Naive thymus-derived CD8-positive, alpha-beta T cell (primary cell): ENCODE measurements at regions not wholly inside any gene's neighbourhood (a gene's known extent, or its start where the extent isn't known, plus 50 kb on each side); places are given as distances from the start of the nearest gene placed in this dataset.

ENCODE experiments used
- ATAC-seq, 2 donors: fragments of 150-1000 bp; cut with Tn5 transposase in 1 of 2; sonication (Bioruptor Pico), chemical (Tn5 transposase) in 1 of 2; 1 replicate in 1 of 2; 2 replicates in 1 of 2; pipeline ENCODE4 v1.10.0; 2021; ENCODE audit warnings: mild to moderate bottlenecking in 2 of 2, moderate library complexity in 2 of 2
- POLR2A ChIA-PET: fragments of 350-600 bp; sonication (Branson Sonifier 250); formaldehyde crosslinking; loops from one replicate; lab custom pipeline; 2021; ENCODE audit warnings: antibody characterized with exemption; lab: Charles Lee
- DNase-seq, 10 donors: peaks; one replicate each; pipeline versions ENCODE4 v3.0.0 to v3.0.0-alpha.2; 2020 to 2022
- H3K27ac Mint-ChIP-seq, 10 donors: one replicate each; pipeline ENCODE4 v1.8.0; 2020 to 2022; ENCODE audit warnings: mild to moderate bottlenecking in 10 of 10, mixed read lengths in 10 of 10, moderate library complexity in 4 of 10, inconsistent platforms in 1 of 10
- H3K27me3 Mint-ChIP-seq, 5 donors: one replicate each; pipeline ENCODE4 v1.8.0; 2021 to 2022; ENCODE audit warnings: mixed read lengths in 5 of 5
- H3K36me3 Mint-ChIP-seq, 3 donors: one replicate each; pipeline ENCODE4 v1.8.0; 2020 to 2022; ENCODE audit warnings: mixed read lengths in 3 of 3, mild to moderate bottlenecking in 2 of 3, inconsistent platforms in 1 of 3
- H3K4me1 Mint-ChIP-seq, 4 donors: one replicate each; pipeline ENCODE4 v1.8.0; 2021 to 2022; ENCODE audit warnings: mixed read lengths in 4 of 4
- H3K4me3 Mint-ChIP-seq, 10 donors: one replicate each; pipeline ENCODE4 v1.8.0; 2020 to 2022; ENCODE audit warnings: mild to moderate bottlenecking in 10 of 10, mixed read lengths in 10 of 10, moderate library complexity in 6 of 10, inconsistent platforms in 1 of 10
- H3K9me3 Mint-ChIP-seq, 9 donors: one replicate each; pipeline ENCODE4 v1.8.0; 2020 to 2022; ENCODE audit warnings: mixed read lengths in 9 of 9, mild to moderate bottlenecking in 3 of 9, inconsistent platforms in 1 of 9, moderate library complexity in 1 of 9

- H3K27ac Mint-ChIP-seq: peak overlapping the region in 1 of 10 donors; percentile 1
- no peaks in the 10 kb centered on the region for H3K27me3 Mint-ChIP-seq
- no peak for ATAC-seq
- peaks cover 0 to 10% (median 3%) of the 10 kb centered on the region in 9 donors for H3K9me3 Mint-ChIP-seq
- POLR2A ChIA-PET: no interaction called here
- DNase-seq: no peak
- no peak overlapping the region for H3K4me3 Mint-ChIP-seq
- H3K4me1 Mint-ChIP-seq: peaks cover 0 to 10% (median 0%) of the 10 kb centered on the region in 4 donors
- H3K36me3 Mint-ChIP-seq: peaks cover 0 to 5% (median 4%) of the 10 kb centered on the region in 3 donors
Measured at GRCh38 chr6:110534731-110535492, 58.5 kb upstream of the SLC22A16 start.

DNA sequence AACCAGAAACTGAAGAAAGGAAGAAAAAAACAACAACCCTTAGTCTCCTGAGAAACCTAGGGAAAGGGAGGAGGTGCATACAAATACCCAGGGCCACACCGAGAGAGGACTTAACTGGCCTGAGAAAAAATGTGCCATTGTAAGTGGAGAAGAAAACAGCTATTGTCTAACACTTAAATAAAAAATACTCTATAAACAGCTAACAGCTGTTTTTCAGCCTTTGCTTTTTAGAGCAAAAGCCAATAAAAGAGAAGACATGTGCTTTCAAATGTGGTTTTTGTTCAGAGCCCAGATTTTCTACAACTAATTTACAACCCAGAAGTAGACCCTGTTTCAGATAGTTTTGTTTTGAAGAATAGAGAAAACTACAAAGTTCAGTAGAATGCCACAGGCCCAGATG, 56.0 kb upstream of the SLC22A16 start:
- peaks cover 0 to 5% (median 4%) of the 10 kb centered on the region in 3 donors for H3K36me3 Mint-ChIP-seq
- POLR2A ChIA-PET: no interaction called here
- ATAC-seq (no peak), DNase-seq (no peak)
- no peak overlapping the region for H3K4me3 Mint-ChIP-seq
- peaks cover 0 to 5% (median 0%) of the 10 kb centered on the region in 9 donors for H3K9me3 Mint-ChIP-seq
- peaks cover 0 to 7% (median 0%) of the 10 kb centered on the region in 5 donors for H3K27me3 Mint-ChIP-seq
- H3K4me1 Mint-ChIP-seq: peaks cover 0 to 9% (median 0%) of the 10 kb centered on the region in 4 donors
- H3K27ac Mint-ChIP-seq: no peak overlapping the region

- Mint-ChIP-seq H3K4me3 (no peak overlapping the region), H3K27ac (no peak overlapping the region), H3K27me3 (peaks cover 0 to 7% (median 0%) of the 10 kb centered on the region in 5 donors), H3K36me3 (peaks cover 0 to 5% (median 4%) of the 10 kb centered on the region in 3 donors), H3K4me1 (peaks cover 0 to 2% (median 0%) of the 10 kb centered on the region in 4 donors), H3K9me3 (peaks cover 0 to 5% (median 0%) of the 10 kb centered on the region in 9 donors)
- POLR2A ChIA-PET: no interaction called here
- DNase-seq (no peak), ATAC-seq (no peak)
Measured at GRCh38 chr6:110530671-110531070, 54.3 kb upstream of the SLC22A16 start.

- POLR2A ChIA-PET: no interaction called here
- ATAC-seq: no peak
- H3K4me3 Mint-ChIP-seq: no peak overlapping the region
Measured at GRCh38 chr6:110529907-110530306, 53.5 kb upstream of the SLC22A16 start.

GRCh38 chr6:110529355-110529754, 52.9 kb upstream of the SLC22A16 start:
- Mint-ChIP-seq H3K27me3 (peaks cover 0 to 7% (median 0%) of the 10 kb centered on the region in 5 donors), H3K4me1 (peaks cover 0 to 2% (median 0%) of the 10 kb centered on the region in 4 donors), H3K36me3 (no peaks in the 10 kb centered on the region), H3K4me3 (no peak overlapping the region), H3K27ac (no peak overlapping the region), H3K9me3 (no peaks in the 10 kb centered on the region)
- POLR2A ChIA-PET: no interaction called here
- DNase-seq (no peak), ATAC-seq (no peak)

More at GRCh38 chr6:110529907-110530306, 53.5 kb upstream of the SLC22A16 start:
- H3K27me3 Mint-ChIP-seq: peaks cover 0 to 7% (median 0%) of the 10 kb centered on the region in 5 donors
- H3K27ac Mint-ChIP-seq: no peak overlapping the region
- H3K4me1 Mint-ChIP-seq: peaks cover 0 to 2% (median 0%) of the 10 kb centered on the region in 4 donors
- H3K9me3 Mint-ChIP-seq: peaks cover 0 to 1% (median 0%) of the 10 kb centered on the region in 9 donors
- no peak for DNase-seq
- peaks cover 0 to 1% (median 1%) of the 10 kb centered on the region in 3 donors for H3K36me3 Mint-ChIP-seq

DNA sequence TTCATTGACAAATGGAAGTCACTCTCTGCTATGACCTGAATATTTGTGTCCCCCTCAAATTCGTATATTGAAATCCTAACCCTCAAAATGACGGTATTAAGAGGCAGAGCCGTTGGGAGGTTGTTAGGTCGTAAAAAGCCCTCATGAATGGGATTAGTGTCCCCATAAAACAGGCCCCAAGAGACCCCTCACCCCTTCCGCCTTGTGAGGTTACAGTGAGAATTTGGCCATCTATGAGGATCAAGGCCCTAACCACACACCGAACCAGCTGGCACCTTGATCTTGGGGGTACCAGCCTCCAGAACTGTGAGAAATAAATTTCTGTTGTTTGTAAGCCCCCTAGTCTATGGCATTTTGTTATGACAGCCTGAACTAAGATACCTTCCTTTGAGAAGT, 52.5 kb upstream of the SLC22A16 start:
- DNase-seq: no peak
- peaks cover 0 to 2% (median 0%) of the 10 kb centered on the region in 4 donors for H3K4me1 Mint-ChIP-seq
- H3K27me3 Mint-ChIP-seq: peaks cover 0 to 7% (median 0%) of the 10 kb centered on the region in 5 donors
- H3K9me3 Mint-ChIP-seq: no peaks in the 10 kb centered on the region
- POLR2A ChIA-PET: no interaction called here
- H3K4me3 Mint-ChIP-seq: no peak overlapping the region
- ATAC-seq: no peak
- H3K36me3 Mint-ChIP-seq: no peaks in the 10 kb centered on the region
- H3K27ac Mint-ChIP-seq: no peak overlapping the region

DNA sequence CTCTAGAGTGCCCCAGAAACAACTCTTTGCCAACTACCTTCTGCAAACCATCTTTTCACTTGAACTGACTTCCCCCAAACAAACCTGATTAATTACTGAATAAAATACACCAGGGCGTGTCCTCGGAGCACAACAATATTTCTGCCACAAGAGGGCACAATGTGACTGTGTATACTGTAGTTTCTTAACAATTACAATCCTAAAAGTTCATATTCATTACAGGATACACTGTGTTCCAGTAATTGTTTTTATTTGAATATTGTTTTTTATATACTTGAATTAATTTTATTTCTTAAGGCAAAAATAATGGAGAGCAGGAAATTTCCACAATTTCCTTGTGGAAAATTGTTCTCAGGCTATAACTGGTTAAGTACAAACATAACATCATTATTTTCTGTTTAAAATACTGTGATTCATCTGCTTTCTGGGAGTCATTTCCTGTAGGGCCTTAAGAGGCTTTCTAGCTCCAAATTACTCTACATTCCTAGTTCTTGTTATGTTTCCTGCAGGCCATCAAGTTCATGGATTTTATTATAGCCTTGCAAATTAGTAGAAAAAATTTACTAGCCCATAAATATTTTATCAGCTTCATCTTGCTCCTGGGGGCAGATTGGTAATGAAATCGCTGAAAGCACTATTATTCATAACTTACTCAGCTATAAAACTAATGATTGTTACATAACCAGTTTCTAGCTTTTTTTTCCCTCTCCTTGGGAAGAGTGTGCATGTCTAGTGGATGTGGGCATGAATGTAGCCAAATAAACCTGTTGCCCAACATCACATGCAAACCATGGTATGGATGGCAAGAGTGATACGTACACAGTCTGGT, 51.9 kb upstream of the SLC22A16 start:
- peak in 9 of 10 donors; percentile 7 to 69 (median 45) for DNase-seq
- no peak overlapping the region for H3K4me3 Mint-ChIP-seq
- H3K36me3 Mint-ChIP-seq: no peaks in the 10 kb centered on the region
- POLR2A ChIA-PET: interaction anchor here (1.1 kb wide), 1 partner anchor 348 kb away, joined by 3 read pairs; no protein-coding TSS in a partner anchor
- peaks cover 0 to 7% (median 0%) of the 10 kb centered on the region in 5 donors for H3K27me3 Mint-ChIP-seq
- H3K27ac Mint-ChIP-seq: no peak overlapping the region
- ATAC-seq: peak; percentile 53 to 65
- H3K4me1 Mint-ChIP-seq: peaks cover 0 to 2% (median 0%) of the 10 kb centered on the region in 4 donors
- no peaks in the 10 kb centered on the region for H3K9me3 Mint-ChIP-seq

DNA sequence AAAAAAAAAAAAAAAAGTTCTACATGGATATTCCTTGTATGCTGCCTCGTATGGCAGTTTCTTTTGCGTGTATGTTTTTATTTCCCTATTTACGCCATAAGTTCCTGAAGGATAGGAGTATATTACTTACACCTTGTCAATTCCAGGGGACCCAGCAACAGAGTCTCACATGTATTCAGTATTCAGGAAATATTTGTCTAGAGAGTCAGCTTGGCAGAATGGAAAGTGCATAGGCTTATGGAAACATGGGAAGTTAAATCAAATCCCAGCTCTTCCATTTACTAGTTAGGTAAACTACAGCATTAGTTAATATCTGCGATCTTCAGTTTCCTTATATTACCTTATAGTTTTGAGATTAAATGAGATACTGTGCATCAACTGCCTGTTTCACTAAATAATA, 51.1 kb upstream of the SLC22A16 start:
- no peak for DNase-seq
- POLR2A ChIA-PET: interaction anchor here (1.1 kb wide), 1 partner anchor 349 kb away, joined by 3 read pairs; no protein-coding TSS in a partner anchor

DNA sequence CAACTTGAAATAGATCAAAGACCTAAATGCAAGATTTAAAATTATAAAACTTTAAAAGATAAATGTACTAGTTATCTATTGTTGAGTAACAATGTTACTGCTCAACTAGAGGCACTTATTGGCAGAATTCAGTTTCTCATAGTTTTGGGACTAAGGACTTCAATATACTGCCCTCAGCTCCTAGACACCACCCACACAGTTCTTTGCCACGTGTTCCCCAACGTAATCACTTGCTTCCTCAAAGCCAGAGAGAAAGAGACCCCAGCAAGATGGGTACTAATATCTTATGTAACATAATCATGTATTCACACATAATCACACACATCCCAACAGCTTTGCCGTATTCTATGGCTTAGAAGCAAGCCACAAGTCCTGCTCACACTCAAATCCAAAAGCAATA, 50.3 kb upstream of the SLC22A16 start:
- DNase-seq (no peak), ATAC-seq (no peak)
- no peak overlapping the region for H3K27ac Mint-ChIP-seq
- no peak overlapping the region for H3K4me3 Mint-ChIP-seq
- H3K27me3 Mint-ChIP-seq: peaks cover 0 to 7% (median 0%) of the 10 kb centered on the region in 5 donors
- no peaks in the 10 kb centered on the region for H3K9me3 Mint-ChIP-seq
- H3K36me3 Mint-ChIP-seq: no peaks in the 10 kb centered on the region
- POLR2A ChIA-PET: no interaction called here
- peaks cover 0 to 2% (median 0%) of the 10 kb centered on the region in 4 donors for H3K4me1 Mint-ChIP-seq

More for the DNA sequence above, 51.1 kb upstream of the SLC22A16 start:
- Mint-ChIP-seq H3K4me3 (no peak overlapping the region), H3K9me3 (no peaks in the 10 kb centered on the region), H3K36me3 (no peaks in the 10 kb centered on the region), H3K27me3 (peaks cover 0 to 7% (median 0%) of the 10 kb centered on the region in 5 donors), H3K27ac (no peak overlapping the region), H3K4me1 (peaks cover 0 to 2% (median 0%) of the 10 kb centered on the region in 4 donors)
- ATAC-seq: no peak
